AG09309 (cell line): ENCODE measurements at regions not wholly inside any gene's neighbourhood (a gene's known extent, or its start where the extent isn't known, plus 50 kb on each side); places are given as distances from the start of the nearest gene placed in this dataset.

ENCODE experiments used
- DNase-seq: peaks from one replicate; pipeline ENCODE4 v3.0.0-alpha.2; 2010; ENCODE audit warnings: low read depth
- H3K4me3 ChIP-seq: 2 replicates; pipeline ENCODE4 v1.5.1; 2011; ENCODE audit warnings: mild to moderate bottlenecking, low read depth, low read length, moderate library complexity; ENCODE audit not compliant: control insufficient read depth
- CTCF ChIP-seq: IDR thresholded peaks from 2 replicates; pipeline ENCODE4 v1.5.1; 2011; ENCODE audit warnings: mild to moderate bottlenecking, low read depth, low read length, inconsistent platforms; ENCODE audit not compliant: insufficient read depth, control insufficient read depth; ENCODE audit errors: missing control alignments

GRCh38 chr1:56418151-56418631 is 161.2 kb downstream of the PLPP3 start:
- no peak for TF ChIP-seq CTCF
- no peak overlapping the region for H3K4me3 ChIP-seq
- DNase-seq: no peak

- DNase-seq: no peak
- H3K4me3 ChIP-seq: no peak overlapping the region
- TF ChIP-seq CTCF: no peak
Measured at GRCh38 chr1:56417646-56418045, 161.7 kb downstream of the PLPP3 start.

GRCh38 chr1:56416495-56416894 is 162.9 kb downstream of the PLPP3 start:
- TF ChIP-seq CTCF: no peak
- no peak overlapping the region for H3K4me3 ChIP-seq
- DNase-seq: no peak

- DNase-seq: no peak
- no peak overlapping the region for H3K4me3 ChIP-seq
- no peak for TF ChIP-seq CTCF
Measured at GRCh38 chr1:56415720-56416119, 163.6 kb downstream of the PLPP3 start.

- no peak for TF ChIP-seq CTCF
- no peak overlapping the region for H3K4me3 ChIP-seq
- DNase-seq: no peak
Measured at GRCh38 chr1:56415258-56415657, 164.1 kb downstream of the PLPP3 start.

- DNase-seq: no peak
- no peak for TF ChIP-seq CTCF
- no peak overlapping the region for H3K4me3 ChIP-seq
Measured at GRCh38 chr1:56414728-56415224, 164.6 kb downstream of the PLPP3 start.
